NCI-H2227 (cell line): ENCODE measurements at regions not wholly inside any gene's neighbourhood (a gene's known extent, or its start where the extent isn't known, plus 50 kb on each side); places are given as distances from the start of the nearest gene placed in this dataset.
A peak's percentile ranks its signal among the peaks of the same experiment; 100 is the strongest.
"Not testable (repeated sequence)": the region's sequence is repeated elsewhere in the genome, so short reads cannot be mapped to it uniquely, and the experiment has no call there.

ENCODE experiments used
- DNase-seq: peaks from one replicate; lab custom pipeline; 2025; ENCODE audit not compliant: unreplicated experiment; lab: John Stamatoyannopoulos, UW

DNA sequence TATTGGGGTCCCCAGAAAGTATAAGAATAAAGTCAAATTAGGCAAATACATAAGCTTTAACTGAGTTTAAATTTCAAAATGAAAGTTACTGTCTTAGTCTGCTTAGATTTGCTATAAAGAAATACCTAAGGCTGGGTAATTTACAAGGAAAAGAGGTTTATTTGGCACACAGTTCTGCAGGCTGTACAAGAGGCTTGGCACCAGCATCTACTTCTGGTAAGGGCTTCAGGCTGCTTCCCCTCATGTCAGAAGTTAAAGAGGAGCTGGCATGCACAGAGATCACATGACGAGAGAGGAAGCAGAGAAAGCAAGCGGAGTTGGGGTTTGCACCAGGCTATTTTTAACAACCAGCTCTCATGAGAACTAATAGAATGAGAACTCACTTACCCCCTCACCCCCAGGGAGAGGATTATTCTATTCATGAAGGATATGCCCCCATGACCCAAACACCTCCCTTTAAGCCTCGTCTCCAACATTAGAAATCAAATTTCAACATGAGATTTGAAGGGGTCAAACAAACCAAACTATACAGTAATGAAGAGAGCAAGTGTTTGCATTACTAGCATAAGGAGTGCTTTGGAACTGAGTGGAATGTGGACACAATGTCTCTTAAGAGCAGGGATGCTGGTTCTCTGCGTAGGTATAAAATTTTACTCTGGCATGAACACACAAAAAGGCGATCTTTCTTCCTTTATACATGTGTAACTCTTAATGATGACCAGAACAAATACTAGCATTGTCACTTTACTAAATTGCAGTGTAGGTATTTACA is 292.8 kb upstream of the PMFBP1 start:
- no peak for DNase-seq

DNA sequence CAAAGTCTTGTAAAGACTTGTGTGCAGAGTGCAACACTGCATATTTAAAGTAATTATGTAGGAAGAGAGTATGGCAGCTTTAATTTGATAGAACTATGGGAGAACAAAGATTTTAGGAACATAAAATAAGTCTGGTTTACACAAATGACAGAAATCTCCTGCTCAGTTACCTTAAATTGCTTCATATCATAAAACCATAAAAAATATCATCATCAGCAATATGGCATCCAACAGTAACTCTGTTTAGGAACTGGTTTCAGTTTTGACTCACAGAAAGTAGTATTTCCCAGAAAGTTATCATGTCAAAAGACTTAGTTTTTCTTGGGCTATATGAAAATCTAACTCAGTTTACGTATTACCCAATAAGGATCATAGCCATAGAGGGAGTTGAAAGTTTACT is 292.1 kb upstream of the PMFBP1 start:
- DNase-seq: no peak

DNA sequence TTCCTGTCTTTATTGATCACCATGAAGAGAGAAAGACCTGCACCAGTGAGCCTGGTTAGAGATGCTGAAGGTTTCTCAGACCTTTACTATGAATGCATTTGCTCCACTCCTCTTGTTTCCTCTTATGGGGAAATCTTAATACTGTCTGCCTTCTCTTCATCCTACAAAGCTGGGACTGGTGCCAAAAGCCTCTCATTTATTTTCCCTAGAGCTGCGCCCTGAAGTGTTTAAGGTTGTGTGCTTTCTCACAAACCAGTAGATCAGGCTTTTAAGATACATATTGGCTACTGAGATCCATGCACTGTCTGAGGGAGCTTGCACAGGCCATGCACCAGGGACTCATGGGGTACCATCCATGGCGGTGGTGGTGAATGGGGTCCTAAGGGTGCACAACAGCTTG is 286.1 kb upstream of the PMFBP1 start:
- DNase-seq: no peak

DNA sequence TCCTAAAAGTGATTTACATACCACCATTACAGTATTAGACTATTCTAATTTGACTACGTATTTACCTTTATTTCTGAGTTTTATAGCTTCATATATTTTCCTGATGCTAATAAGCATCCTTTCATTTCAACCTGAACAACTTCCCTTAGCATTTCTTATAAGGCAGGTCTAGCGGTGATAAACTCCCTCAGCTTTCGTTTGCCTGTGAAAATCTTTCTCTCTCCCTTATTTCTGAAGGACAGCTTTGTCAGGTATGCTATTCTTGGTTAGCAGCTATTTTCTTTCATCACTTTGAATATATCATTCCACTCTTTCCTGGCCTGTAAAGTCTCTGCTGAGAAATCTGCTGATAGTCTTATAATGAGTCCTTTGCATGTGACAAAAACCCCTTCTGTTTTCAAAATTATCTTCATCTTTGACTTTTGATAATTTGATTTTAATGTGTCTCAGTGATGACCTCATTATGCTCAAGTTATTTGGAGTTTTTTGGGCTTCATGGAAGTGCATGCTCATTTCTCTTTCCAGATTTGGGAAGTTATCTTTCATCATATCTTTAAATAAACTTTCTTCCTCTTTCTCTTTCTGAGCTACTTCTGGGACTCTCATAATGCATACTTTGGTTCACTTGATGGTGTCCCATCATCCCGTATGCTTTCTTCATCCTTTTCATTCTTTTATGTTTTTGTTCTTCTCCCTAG is 285.4 kb upstream of the PMFBP1 start:
- no peak for DNase-seq

DNA sequence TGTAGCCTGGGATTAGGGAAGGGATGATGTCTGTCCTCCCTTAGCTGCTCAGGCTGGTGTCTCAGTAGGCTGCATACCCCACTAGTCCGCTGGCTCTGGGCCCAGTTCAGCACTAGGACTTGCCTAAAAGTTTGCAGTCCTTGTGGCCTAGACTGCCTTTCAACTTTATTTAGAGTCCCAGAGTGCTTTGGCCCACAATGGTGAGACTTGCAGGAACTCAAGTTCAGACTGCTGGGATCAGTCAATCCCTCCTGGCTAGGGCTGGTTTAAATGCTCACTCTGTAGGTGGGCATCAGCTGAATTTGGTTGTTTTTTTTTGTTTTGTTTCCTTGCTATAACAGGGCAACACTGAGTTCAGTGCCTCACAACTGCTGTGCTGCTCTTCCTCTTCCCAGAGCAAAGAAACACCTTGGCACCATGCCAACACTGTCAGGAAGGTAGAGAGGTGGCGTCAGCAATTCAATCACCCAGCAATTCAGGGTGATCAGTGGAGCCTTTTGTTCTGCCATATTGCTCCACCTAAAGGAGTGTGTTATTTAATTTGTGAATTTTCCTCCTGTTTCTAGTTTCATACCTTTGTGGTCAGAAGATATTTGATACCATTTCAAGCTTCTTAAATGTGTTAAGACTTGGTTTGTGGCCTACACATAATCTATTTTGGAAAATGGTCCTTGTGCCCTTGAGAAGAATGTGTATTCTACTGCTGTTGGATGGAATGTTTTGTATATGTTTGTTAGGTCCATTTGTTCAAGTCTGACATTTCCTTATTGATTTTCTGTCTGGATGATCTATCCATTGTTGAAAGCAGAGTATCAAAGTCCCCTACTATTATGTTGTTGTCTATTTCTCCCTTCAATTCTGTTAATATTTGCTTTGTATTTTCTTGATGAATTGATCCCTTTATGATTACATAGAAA is 284.0 kb upstream of the PMFBP1 start:
- peak; percentile 47 for DNase-seq

DNA sequence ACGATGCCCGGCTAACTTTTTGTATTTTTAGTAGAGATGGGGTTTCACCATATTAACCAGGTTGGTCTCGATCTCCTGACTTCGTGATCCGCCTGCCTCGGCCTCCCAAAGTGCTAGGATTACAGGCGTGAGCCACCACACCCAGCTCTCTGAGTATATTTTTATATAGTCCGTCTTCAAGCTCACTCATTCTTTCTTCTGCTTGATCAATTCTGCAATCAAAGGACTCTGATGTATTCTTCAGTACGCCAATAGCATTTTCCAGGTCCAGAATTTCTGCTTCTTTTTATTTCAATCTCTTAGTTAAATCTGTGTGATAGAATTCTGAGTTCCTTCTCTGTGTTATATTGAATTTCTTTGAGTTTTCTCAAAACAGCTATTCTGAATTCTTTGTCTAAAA is 281.9 kb upstream of the PMFBP1 start:
- DNase-seq: not testable (repeated sequence)

DNA sequence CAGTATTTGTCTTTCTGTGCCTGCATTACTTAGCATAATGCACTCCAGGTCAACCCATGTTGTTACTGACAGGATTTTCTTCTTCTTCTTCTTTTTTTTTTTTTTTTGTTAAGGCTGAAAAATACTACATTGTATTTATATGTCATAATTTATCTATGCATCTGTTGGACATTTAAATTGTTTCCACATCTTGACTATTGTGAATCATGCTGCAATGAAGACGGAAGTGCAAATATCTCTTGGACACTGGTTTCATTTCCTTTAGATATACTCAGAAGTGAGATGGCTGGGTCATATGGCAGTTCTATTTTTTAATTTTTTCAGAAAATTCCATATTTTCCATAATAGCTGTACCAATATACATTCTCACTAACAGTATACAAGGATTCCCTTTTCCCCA is 272.7 kb upstream of the PMFBP1 start:
- no peak for DNase-seq

GRCh38 chr16:72443809-72444208 is 271.9 kb upstream of the PMFBP1 start:
- no peak for DNase-seq

DNA sequence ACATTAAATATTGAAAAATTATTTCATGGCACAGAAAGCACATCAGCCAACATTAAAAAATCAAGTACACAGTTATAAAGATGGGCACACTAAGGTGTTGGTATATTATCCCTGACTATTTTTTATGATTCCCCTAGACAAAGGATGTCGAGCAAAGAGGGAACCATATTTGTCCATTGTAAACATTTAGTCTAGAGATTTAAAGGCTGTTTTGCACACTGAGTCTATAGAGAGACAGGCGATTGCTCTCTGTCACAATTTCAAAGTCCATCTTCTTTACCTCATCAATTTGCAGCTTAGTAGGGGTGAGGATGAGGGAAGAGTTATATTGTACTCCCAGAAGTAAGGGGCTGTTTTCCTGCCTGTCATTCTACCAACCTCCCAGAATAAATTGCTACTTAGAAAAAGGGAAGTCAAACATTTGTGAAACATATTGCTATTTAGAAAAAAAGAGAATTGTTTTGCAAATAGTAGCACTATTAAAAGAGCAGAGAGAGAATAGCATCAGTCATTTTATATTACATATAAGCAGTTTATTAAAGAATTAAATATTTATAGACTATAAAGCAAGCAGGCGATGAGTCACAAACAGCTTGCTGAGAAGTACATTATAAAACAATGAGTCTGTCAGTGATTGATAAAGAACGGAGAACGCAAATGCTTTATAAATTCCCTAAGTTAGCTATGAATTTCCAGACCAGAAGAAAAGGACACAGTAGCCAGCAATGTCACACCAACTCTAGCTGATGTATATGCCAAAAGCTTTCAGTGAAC is 270.6 kb upstream of the PMFBP1 start:
- DNase-seq: no peak

DNA sequence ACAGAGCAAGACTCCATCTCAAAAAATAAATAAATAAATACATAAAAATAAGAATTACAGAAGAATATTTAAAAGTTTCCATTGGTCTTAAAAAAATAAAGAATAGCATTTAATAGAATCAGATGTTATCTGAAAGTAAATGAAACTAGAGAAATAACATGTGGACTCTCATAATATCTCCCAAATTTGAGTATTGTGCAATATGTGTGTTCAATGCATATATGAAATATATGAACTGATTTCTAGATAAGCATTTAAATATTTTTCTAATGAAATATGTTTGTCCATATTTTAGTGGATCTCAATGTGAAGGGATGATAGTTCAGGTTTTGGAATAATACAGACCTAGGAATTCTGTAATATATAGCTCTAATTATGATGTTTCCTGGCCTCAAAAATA is 265.9 kb upstream of the PMFBP1 start:
- no peak for DNase-seq

DNA sequence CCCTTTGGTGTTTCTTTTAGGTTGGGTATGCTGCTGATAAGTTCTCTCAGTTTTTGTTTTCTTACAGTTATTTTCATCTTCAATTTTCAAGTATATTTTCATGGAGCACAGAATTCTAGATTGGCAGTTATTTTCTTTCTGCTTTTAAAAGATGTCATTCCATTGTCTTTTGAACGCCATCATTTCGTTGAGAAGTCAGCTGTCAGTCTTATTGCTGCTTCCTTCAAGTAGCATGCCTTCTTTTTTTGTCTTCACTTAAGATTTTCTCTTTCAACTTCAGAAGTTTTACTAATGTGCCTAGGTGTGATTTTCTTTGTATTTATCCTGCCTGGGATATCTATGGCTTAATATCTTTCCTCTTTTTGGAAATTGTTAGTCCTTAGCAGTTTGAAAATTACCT is 262.2 kb upstream of the PMFBP1 start:
- DNase-seq: no peak

DNA sequence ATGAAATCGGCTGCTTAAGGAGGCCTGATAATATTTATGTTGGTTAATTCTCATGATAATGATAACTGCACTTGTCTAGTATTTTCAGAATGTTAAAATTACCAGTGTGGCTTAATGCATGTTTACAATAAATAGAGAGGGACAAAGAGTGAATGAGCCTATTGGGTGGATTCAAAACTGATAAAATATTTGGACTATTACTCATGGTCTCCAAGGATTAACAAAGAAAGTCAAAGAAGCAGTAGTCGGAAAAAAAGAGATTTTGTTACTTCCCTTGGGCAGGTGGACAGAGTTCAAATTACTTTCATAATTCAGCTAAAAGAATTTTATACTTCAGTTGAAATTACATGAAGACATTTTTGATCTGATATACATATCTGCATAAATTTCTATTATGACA is 258.2 kb upstream of the PMFBP1 start:
- no peak for DNase-seq

DNA sequence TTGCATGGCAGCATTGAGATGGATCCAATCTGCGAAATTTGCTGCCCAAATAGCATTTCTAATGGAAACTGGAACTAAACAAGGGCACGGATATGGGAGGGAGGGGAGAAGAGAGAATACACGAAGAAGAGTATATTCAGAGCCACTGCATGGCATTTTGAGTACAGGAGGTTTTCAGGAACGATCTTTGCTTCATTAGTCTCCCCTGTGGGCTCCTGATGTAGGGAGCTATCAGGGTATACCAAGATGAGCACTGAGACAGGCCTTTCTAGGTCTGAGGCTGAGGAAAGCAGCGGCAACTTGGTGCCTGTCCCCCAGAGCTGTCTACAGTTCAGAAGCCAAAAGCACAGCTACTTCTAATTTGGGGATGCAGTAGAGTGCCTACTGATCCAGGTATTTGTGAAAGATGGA is 257.7 kb upstream of the PMFBP1 start:
- no peak for DNase-seq

DNA sequence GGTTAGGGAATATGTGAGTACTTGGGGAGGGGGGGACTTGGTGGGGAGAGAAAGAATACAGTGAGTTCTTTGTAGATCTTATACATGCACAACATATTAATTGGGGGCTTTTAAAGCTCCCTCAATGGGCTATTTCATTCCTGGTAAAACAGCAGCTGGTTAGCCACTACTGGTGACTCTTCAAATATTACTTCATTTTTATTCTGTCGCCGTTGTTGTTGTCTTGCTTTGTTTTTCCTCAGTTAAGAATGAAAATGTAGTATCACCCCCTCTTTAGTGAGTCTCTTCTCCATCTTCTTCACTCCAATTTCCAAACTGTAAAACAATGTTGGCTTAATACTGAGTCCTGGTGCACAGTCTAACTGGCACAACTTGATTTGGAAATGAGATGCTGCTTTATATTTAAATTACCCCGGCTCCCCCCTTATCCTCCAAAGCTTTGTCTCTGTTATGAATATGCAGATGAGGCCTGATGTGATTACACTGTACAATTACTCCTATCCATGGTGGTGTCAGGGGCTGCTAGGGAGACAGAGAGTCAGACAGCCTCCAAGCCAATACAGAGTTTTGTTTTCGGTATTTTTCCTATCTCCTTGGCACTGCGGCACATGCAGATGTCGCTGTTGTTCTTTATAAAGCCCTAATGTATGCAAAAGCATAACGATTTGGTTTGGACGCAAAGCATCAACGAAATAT is 256.9 kb upstream of the PMFBP1 start:
- DNase-seq: no peak

DNA sequence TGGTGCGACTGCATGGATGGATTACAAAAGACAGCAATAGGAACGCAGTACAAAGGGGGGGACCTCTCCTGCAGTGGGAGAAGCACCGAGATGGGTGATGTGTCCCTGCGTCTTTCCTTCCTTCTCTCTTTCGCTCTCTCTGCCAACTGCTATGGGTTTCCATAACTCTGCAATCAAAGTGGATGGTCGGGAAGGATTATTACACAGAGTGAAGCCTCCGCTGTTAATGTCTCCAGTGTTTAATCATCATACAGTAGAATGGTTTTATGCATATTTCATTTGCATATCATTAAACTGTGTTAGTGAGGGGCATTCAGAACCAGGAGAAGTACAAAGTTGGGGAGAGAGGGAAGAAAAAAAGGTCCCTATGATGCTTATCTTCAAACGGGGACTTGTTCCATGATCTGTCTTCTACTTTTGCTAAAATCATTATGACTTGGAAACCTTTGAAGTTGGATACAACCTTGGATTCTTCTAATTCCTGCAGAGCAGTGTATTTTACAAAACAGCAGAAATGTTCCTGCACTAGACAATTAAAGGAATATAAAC is 255.9 kb upstream of the PMFBP1 start:
- DNase-seq: no peak

DNA sequence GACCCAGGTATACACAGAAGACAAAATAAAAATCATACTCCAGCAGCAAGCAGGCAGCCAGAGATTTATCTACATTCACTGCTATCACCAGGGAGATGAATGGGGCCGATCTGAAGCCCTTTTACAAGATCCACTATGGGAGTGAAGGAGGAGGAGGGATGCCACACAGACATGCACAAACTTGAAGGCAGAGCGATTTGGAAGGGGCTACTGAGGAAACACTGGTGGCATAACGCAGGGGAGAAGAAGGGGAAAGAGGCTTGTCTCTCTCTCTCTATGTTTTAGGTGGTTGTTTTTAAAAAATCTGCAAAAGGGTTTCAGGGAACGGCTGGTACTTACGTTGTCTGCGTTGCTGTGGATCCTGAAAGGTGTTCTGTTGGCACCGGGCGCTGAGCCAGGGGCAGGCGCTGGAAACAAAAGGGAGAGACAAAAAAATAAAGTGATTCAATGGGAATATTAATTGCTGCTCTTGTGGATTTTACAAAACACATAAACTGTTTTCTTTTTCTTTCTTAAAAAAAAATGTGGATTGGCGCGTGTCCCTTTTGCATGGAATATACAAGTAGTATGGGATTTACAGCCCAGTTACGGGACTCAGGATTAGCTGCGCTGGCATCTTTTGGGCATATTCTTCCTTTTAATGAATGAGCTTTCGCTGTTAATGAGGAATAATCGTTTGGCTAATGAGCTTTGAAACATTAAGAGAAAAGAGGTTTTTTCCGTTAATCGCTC is 255.3 kb upstream of the PMFBP1 start:
- no peak for DNase-seq

- no peak for DNase-seq
Measured at GRCh38 chr16:72426386-72426785, 254.4 kb upstream of the PMFBP1 start.

- DNase-seq: no peak
Measured at GRCh38 chr16:72425571-72426341, 253.8 kb upstream of the PMFBP1 start.

DNA sequence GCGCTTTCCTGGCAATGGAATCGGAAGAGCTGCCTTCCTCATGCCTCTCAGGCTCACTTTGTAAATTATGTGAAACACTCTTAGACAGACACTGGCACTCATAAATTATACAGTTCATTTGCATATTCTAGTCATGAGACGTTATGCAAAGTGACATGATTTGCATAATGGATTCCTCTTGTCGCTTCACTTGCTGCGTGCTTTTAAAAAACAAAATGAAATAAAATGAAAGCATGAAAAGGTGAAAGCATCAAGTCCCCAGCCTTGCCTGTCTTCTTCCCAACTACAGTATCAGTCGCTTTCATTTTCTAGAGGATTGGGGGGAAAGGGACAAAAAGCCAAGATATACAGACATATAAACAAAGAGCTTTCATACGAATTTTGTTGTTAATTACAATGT is 252.8 kb upstream of the PMFBP1 start:
- no peak for DNase-seq
